ENCODE measurements at regions not wholly inside any gene's neighbourhood (a gene's known extent, or its start where the extent isn't known, plus 50 kb on each side); places are given as distances from the start of the nearest gene placed in this dataset.
A peak's percentile ranks its signal among the peaks of the same experiment; 100 is the strongest.

- intact Hi-C loops (cut with DNase I; ENCODE audit: low total_unique reads) (no loop called here), in situ Hi-C loops (cut with MboI; ENCODE audit: low pct_ligation_motif_present in 1 of 4, low pct_unique_long_range_greater_than_20kb in 1 of 4, low sequenced_read_pairs in 3 of 4) (no loop called here)
- no peak for TF ChIP-seq POLR2AphosphoS5 (IDR thresholded peaks at IDR 0.05)
- TF ChIP-seq POLR2A (IDR thresholded peaks at IDR 0.05): no peak
- TF ChIP-seq EP300 (IDR thresholded peaks at IDR 0.05; ENCODE audit: low read depth): no peak
- no peak for TF ChIP-seq CTCF (IDR thresholded peaks at IDR 0.05)
- Histone ChIP-seq H3K4me3 (no peak overlapping the region), H3K36me3 (no peaks in the 10 kb centered on the region), H3K9me3 (no peaks in the 10 kb centered on the region), H3K4me1 (peaks cover 0 to 2% (median under 1%) of the 10 kb centered on the region in 4 donors), H3K27ac (no peak overlapping the region), H3K27me3 (no peaks in the 10 kb centered on the region)
- WGBS, 2 donors (ENCODE audit: low coverage in 1 of 2): 68% methylated on average over 7 of the region's 7 CpGs; no CpG with 5 or more reads in 1 of the 2 donors
- DNase-seq: no peak
These were observed 332.4 kb downstream of the BCOR start for GRCh38 chrX:39765327-39765726.

GRCh38 chrX:39766085-39766726, 331.6 kb downstream of the BCOR start:
- WGBS, 2 donors (ENCODE audit: low coverage in 1 of 2): 71 to 81% methylated on average over 3 to 9 of the region's 10 CpGs
- in situ Hi-C loops (cut with MboI; ENCODE audit: low pct_ligation_motif_present in 1 of 4, low pct_unique_long_range_greater_than_20kb in 1 of 4, low sequenced_read_pairs in 3 of 4): no loop called here
- intact Hi-C loops (cut with DNase I; ENCODE audit: low total_unique reads): no loop called here

DNA sequence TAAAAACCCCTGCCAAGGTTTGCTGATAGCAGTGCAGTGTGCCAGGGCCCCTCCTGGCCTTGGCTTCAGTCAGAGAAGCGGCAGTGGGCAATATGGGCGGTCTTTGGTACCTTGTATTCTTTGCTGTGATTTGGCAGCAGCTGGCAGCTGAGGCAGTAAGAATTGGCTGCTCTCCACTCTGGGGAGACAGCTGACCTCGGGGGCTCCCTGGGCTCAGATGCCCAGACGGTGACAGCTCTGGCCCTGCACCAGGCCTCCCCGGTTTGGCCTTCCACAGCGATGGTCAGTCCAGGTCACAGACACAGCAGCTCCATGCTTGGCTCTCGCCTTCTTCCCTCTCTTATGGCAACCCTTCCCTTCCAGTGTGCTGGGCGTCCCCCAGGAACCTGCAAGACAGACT, 330.9 kb downstream of the BCOR start:
- H3K36me3 ChIP-seq: no peaks in the 10 kb centered on the region
- DNase-seq: no peak
- no peak overlapping the region for H3K4me3 ChIP-seq
- TF ChIP-seq CTCF (IDR thresholded peaks at IDR 0.05) (no peak), EP300 (IDR thresholded peaks at IDR 0.05; ENCODE audit: low read depth) (no peak), POLR2A (IDR thresholded peaks at IDR 0.05) (no peak), POLR2AphosphoS5 (IDR thresholded peaks at IDR 0.05) (no peak)
- H3K27ac ChIP-seq: peak overlapping the region in 1 of 4 donors; percentile 17
- peaks cover 0 to 1% (median under 1%) of the 10 kb centered on the region in 4 donors for H3K4me1 ChIP-seq
- H3K27me3 ChIP-seq: no peaks in the 10 kb centered on the region
- in situ Hi-C loops (cut with MboI; ENCODE audit: low pct_ligation_motif_present in 1 of 4, low pct_unique_long_range_greater_than_20kb in 1 of 4, low sequenced_read_pairs in 3 of 4): no loop called here
- H3K9me3 ChIP-seq: no peaks in the 10 kb centered on the region
- intact Hi-C loops (cut with DNase I; ENCODE audit: low total_unique reads): no loop called here
- WGBS, 2 donors (ENCODE audit: low coverage in 1 of 2): 69% methylated on average over 8 of the region's 8 CpGs; no CpG with 5 or more reads in 1 of the 2 donors

More at GRCh38 chrX:39766085-39766726, 331.6 kb downstream of the BCOR start:
- no peak overlapping the region for H3K4me3 ChIP-seq
- no peak for DNase-seq
- H3K4me1 ChIP-seq: no peaks in the 10 kb centered on the region
- TF ChIP-seq CTCF (IDR thresholded peaks at IDR 0.05): no peak
- H3K27ac ChIP-seq: peak overlapping the region in 1 of 4 donors; percentile 10
- no peaks in the 10 kb centered on the region for H3K9me3 ChIP-seq
- no peaks in the 10 kb centered on the region for H3K27me3 ChIP-seq
- H3K36me3 ChIP-seq: no peaks in the 10 kb centered on the region

DNA sequence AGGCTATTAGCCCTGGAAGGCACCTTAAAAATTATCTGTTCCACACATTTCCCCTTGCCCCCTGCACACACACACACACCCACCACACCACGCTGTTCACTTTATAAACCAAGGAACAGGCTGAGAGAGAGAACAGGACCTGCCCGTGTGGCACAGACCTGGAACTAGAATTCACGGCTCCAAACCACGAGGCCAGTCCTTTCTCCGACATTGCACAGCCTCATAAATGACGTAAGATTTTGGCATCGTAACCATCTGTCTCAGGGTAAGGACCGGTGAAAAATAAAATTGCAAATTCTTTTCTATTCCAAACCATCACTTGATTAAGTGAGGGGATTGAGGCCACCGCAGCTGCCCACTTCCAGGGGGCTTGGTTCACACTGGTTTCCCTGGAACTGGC, 330.3 kb downstream of the BCOR start:
- TF ChIP-seq EP300 (IDR thresholded peaks at IDR 0.05; ENCODE audit: low read depth) (no peak), POLR2AphosphoS5 (IDR thresholded peaks at IDR 0.05) (no peak), POLR2A (IDR thresholded peaks at IDR 0.05) (no peak), CTCF (IDR thresholded peaks at IDR 0.05) (no peak)
- DNase-seq: no peak
- Histone ChIP-seq H3K4me1 (peaks cover 0 to 7% (median 3%) of the 10 kb centered on the region in 4 donors), H3K27ac (peak overlapping the region in 1 of 4 donors; percentile 17), H3K9me3 (no peaks in the 10 kb centered on the region), H3K36me3 (no peaks in the 10 kb centered on the region), H3K27me3 (no peaks in the 10 kb centered on the region), H3K4me3 (no peak overlapping the region)
- 67% methylated on average over 9 of the region's 9 CpGs; no CpG with 5 or more reads in 1 of the 2 donors for WGBS, 2 donors (ENCODE audit: low coverage in 1 of 2)
- intact Hi-C loops (cut with DNase I; ENCODE audit: low total_unique reads) (no loop called here), in situ Hi-C loops (cut with MboI; ENCODE audit: low pct_ligation_motif_present in 1 of 4, low pct_unique_long_range_greater_than_20kb in 1 of 4, low sequenced_read_pairs in 3 of 4) (no loop called here)

Data from transverse colon (tissue), 4 donors.